Tibial artery (tissue), 4 donors: ENCODE measurements at regions not wholly inside any gene's neighbourhood (a gene's known extent, or its start where the extent isn't known, plus 50 kb on each side); places are given as distances from the start of the nearest gene placed in this dataset.

ENCODE experiments used
- DNase-seq, 2 donors: peaks; one replicate each; pipeline ENCODE4 v3.0.0-alpha.2; 2019
- H3K27ac ChIP-seq, 2 donors: fragments of 200-600 bp; sonication (generic) in 1 of 2; 1 replicate in 1 of 2; 2 replicates in 1 of 2; pipeline ENCODE4 v1.5.1; 2018 to 2019; ENCODE audit warnings: mild to moderate bottlenecking in 1 of 2
- H3K27me3 ChIP-seq, 2 donors: fragments of 200-600 bp; sonication (generic) in 1 of 2; one replicate each; pipeline versions ENCODE4 v1.5.1 to v1.6.0; 2016 to 2019
- H3K36me3 ChIP-seq, 3 donors: fragments of 200-600 bp; sonication (generic) in 2 of 3; one replicate each; pipeline ENCODE4 v1.5.1; 2016 to 2019; ENCODE audit warnings: mild to moderate bottlenecking in 2 of 3
- H3K4me1 ChIP-seq, 4 donors: fragments of 200-600 bp; sonication (generic) in 2 of 4; 1 replicate in 3 of 4; 2 replicates in 1 of 4; pipeline ENCODE4 v1.5.1; 2016 to 2019
- H3K4me3 ChIP-seq, 2 donors: fragments of 200-600 bp; sonication (generic) in 1 of 2; 1 replicate in 1 of 2; 2 replicates in 1 of 2; pipeline ENCODE4 v1.5.1; 2018 to 2019; ENCODE audit warnings: mild to moderate bottlenecking in 2 of 2
- H3K9me3 ChIP-seq, 3 donors: fragments of 200-600 bp; sonication (generic) in 1 of 3; one replicate each; pipeline ENCODE4 v1.5.1; 2016 to 2019
- intact Hi-C: fragments of 100-400 bp; cut with DNase I; formaldehyde crosslinking; loops from one replicate; pipeline ENCODE4 v1.15.0; 2023; ENCODE audit warnings: low total_unique reads
- TF ChIP-seq, protein P1 (sequence below), 2 experiments: fragments of 200-600 bp in 1 of 2; fragments of 450-650 bp in 1 of 2; IDR thresholded peaks; one replicate each; pipeline ENCODE4 v1.5.1; 2017 to 2019; ENCODE audit warnings: antibody characterized with exemption in 2 of 2, mild to moderate bottlenecking in 1 of 2, moderate library complexity in 1 of 2

DNA sequence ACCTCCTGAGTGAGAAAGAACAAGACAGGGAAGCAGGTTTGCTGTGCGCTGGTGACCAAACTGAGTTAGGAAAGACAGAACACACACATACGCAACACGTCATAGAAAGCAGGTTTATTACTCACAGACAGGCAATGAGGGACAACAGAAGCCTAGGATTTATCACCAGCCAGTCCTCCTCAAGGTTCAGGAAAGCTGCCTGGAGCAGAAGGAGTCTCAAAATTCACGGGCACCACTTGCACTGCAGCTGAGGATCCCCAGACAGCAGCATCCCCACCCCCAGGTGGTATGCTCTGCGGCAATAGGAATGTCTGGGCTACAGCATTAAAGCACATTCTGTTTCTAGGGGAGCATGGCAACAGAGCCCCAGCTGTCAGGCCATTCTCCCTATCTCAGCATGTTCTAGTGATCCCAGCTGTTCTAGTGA is 284.4 kb upstream of the RGPD4 start:
- Histone ChIP-seq H3K9me3 (no peaks in the 10 kb centered on the region), H3K27me3 (peaks cover 0 to 3% of the 10 kb centered on the region in 2 donors), H3K4me3 (no peak overlapping the region), H3K27ac (no peak overlapping the region), H3K4me1 (no peaks in the 10 kb centered on the region), H3K36me3 (no peaks in the 10 kb centered on the region)
- TF ChIP-seq, protein P1, sequence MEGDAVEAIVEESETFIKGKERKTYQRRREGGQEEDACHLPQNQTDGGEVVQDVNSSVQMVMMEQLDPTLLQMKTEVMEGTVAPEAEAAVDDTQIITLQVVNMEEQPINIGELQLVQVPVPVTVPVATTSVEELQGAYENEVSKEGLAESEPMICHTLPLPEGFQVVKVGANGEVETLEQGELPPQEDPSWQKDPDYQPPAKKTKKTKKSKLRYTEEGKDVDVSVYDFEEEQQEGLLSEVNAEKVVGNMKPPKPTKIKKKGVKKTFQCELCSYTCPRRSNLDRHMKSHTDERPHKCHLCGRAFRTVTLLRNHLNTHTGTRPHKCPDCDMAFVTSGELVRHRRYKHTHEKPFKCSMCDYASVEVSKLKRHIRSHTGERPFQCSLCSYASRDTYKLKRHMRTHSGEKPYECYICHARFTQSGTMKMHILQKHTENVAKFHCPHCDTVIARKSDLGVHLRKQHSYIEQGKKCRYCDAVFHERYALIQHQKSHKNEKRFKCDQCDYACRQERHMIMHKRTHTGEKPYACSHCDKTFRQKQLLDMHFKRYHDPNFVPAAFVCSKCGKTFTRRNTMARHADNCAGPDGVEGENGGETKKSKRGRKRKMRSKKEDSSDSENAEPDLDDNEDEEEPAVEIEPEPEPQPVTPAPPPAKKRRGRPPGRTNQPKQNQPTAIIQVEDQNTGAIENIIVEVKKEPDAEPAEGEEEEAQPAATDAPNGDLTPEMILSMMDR (IDR thresholded peaks at IDR 0.05), result no peak
- intact Hi-C loops, result no loop called here
- no peak for DNase-seq

DNA sequence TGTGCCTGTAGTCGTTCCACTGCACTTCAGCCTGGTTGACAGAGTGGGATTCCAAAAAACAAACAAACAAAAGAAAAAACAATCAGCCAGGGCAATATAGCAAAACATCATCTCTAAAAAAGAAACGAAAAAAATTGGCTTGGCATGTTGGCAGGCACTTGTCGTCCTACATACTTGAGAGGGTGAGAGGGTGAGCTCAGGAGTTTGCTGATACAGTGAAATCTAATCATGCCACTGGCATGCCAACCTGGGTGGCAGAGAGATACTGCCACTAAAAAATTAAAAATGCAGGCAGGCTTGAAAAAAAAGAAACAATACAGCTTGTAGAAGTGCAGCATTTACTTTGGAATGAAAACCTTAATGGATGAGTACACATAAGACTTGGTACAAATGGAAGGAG is 282.9 kb upstream of the RGPD4 start:
- Histone ChIP-seq H3K27me3 (peaks cover 0 to 3% of the 10 kb centered on the region in 2 donors), H3K9me3 (no peaks in the 10 kb centered on the region), H3K36me3 (no peaks in the 10 kb centered on the region), H3K4me1 (no peaks in the 10 kb centered on the region), H3K27ac (no peak overlapping the region), H3K4me3 (no peak overlapping the region)
- no peak for DNase-seq
- TF ChIP-seq, protein P1 (IDR thresholded peaks at IDR 0.05), result no peak
- intact Hi-C loops, result no loop called here

DNA sequence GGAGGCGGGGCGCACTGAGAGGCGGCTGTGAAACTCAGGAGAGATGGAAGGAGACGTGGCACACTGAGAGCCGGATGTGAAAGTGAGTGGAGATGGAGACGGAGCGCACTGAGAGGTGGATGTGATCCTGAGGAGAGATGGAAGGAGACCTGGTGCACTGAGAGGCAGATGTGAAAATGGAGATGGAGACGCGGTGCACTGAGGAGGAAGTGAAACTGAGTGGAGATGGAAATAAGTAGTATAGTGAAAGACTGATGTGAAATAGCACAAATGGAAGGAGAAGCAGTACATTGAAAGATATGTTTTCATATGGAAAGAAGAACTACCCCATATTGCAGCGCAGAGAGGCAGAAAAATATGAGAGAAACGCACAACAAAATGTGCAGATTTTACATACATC is 281.6 kb upstream of the RGPD4 start:
- H3K4me3 ChIP-seq, result no peak overlapping the region
- intact Hi-C loops, result no loop called here

DNA sequence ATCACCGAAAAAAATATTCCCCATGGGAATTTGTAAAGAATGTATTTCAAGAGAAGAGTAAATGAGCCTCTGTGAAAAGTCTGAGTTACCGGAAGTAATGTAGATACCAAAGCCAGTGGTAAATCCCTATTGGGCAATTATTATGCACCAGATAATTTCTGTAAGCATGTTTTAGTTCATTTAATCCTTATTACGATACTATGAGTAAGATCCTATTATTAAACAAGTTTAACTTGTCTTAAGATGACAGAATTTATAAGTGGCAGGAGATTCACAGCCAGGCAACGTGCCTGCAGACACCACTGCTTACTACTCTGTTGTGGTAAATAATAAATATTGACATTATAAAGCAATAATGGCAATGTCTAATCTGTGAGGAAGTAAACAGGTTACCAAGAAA is 280.8 kb upstream of the RGPD4 start:
- no peak for DNase-seq
- Histone ChIP-seq H3K9me3 (no peaks in the 10 kb centered on the region), H3K36me3 (no peaks in the 10 kb centered on the region), H3K4me3 (no peak overlapping the region), H3K27me3 (peaks cover 0 to 3% of the 10 kb centered on the region in 2 donors), H3K27ac (no peak overlapping the region), H3K4me1 (no peaks in the 10 kb centered on the region)
- intact Hi-C loops, result no loop called here
- TF ChIP-seq, protein P1 (IDR thresholded peaks at IDR 0.05), result no peak

More for the DNA sequence above, 281.6 kb upstream of the RGPD4 start:
- Histone ChIP-seq H3K36me3 (no peaks in the 10 kb centered on the region), H3K27me3 (peaks cover 0 to 3% of the 10 kb centered on the region in 2 donors), H3K4me1 (no peaks in the 10 kb centered on the region), H3K9me3 (no peaks in the 10 kb centered on the region), H3K27ac (no peak overlapping the region)
- no peak for DNase-seq
- TF ChIP-seq, protein P1 (IDR thresholded peaks at IDR 0.05), result no peak

DNA sequence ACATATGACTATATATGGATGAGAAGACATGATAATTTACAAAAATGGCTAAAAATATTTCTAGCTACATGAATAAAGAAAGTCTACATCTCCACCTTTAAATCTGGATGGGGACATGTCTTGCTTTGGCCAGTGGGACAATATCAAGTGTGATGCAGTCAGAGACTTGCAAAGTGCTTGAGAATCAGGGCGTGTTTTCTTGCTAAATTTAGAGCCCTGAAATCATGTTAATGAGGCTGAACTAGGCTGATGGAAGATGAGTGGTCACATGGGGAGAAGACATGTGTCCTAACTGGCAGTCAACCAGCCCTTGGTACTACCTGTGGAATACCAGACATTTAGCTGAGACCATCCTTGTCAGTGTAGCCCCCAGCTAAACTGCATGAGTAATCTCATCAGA is 278.5 kb upstream of the RGPD4 start:
- Histone ChIP-seq H3K36me3 (no peaks in the 10 kb centered on the region), H3K4me1 (no peaks in the 10 kb centered on the region), H3K27me3 (no peaks in the 10 kb centered on the region), H3K27ac (no peak overlapping the region), H3K4me3 (no peak overlapping the region), H3K9me3 (no peaks in the 10 kb centered on the region)
- intact Hi-C loops, result no loop called here
- TF ChIP-seq, protein P1 (IDR thresholded peaks at IDR 0.05), result no peak
- no peak for DNase-seq

DNA sequence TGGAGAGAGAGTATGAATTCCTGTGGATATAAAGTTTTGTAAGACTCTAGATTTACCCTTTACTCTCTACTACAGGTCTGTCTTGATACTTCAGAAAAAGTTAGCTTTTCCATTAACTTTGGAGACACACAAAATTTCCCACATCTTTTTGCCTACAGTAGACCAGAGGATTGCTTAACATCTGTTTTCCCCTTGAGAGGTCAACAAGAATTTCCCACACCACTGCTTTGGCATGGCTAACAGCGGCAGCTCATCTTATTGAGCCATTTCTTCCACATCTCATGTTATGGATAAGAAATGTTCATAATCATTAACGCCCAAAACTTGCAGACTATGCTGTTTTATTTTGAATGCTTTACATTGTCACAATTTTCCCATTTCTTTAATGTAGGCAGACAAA is 273.6 kb upstream of the RGPD4 start:
- Histone ChIP-seq H3K4me1 (no peaks in the 10 kb centered on the region), H3K9me3 (peaks cover 0 to 26% (median 15%) of the 10 kb centered on the region in 3 donors), H3K27ac (no peak overlapping the region), H3K4me3 (no peak overlapping the region), H3K36me3 (no peaks in the 10 kb centered on the region), H3K27me3 (no peaks in the 10 kb centered on the region)
- intact Hi-C loops, result no loop called here
- TF ChIP-seq, protein P1 (IDR thresholded peaks at IDR 0.05), result no peak
- DNase-seq, result no peak
